ENCODE measurements at regions not wholly inside any gene's neighbourhood (a gene's known extent, or its start where the extent isn't known, plus 50 kb on each side); places are given as distances from the start of the nearest gene placed in this dataset.
A peak's percentile ranks its signal among the peaks of the same experiment; 100 is the strongest.
"Not testable (repeated sequence)": the region's sequence is repeated elsewhere in the genome, so short reads cannot be mapped to it uniquely, and the experiment has no call there.

DNA sequence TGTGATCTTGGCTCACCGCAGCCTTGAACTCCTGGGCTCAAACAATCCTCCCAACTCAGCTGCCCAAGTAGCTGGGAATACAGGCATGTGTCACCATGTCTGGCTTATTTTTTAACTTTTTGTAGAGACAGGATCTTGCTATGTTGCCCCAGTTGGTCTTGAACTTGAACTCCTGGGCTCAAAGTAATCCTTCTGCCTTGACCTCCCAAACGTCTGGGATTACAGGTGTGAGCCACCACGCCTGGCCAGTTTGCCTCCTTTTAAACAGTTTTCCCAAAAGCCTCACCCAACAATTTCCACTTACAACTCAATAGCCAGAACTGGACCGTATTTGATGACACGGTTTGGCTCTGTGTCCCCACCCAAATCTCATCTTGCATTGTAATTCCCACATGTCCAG lies 85.4 kb upstream of the FOXN2 start:
- DNase-seq = no peak

DNA sequence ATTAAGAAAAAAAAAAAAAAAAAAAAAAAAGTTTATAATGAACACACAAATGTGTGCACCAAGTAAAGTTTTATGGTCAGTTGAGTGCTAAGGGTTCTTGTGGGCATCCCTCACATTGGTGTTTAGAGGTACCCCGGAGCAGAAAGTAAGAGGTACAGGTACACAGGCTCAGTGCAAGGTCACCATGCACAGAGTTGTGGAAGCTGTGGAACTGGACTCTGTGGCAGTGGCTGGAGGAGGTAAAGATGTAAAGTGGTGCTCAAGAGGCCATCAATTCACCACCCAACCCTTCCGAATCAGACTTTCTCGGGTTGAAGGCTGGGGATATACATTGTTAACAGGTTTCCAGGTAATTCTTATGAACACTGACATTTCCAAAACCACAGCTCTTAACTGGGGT lies 83.6 kb upstream of the FOXN2 start:
- DNase-seq = no peak

DNA sequence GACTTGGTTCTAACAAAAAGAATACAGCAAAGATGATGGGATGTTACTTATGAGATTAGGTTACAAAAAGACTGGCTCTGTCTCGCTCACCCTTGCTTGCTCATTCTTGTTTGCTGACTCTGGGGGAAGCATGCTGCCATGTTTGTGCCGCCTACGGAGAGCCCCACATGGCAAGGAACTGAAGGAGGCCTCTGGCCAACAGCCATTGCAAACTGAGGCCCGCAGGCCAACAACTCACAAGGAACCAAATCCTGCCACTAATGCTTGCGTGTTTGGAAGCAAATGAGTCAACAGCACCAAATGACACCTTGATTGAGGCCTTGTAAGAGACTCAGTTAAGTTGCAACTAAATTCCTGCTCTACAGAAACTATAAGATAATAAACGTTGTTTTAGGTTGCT lies 82.1 kb upstream of the FOXN2 start:
- no peak for DNase-seq

DNA sequence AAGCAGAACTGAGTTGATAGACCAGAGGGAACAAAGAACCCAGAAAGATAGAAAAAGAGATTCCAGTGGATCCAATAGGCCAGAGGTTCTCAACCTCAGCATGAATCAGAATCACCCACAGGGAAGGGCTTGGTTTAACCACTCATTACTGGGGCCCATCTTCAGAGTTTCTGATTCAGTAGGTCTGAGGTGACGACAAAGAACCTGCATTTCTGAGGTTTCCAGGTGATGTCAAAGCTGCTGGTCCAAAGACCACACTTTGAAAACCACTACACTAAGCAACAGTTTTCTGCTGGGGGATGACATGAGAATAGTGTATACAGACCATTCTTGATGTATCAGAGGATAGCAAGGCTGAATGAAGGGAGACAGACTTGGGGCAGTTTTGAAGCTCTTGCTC lies 81.5 kb upstream of the FOXN2 start:
- DNase-seq = no peak

DNA sequence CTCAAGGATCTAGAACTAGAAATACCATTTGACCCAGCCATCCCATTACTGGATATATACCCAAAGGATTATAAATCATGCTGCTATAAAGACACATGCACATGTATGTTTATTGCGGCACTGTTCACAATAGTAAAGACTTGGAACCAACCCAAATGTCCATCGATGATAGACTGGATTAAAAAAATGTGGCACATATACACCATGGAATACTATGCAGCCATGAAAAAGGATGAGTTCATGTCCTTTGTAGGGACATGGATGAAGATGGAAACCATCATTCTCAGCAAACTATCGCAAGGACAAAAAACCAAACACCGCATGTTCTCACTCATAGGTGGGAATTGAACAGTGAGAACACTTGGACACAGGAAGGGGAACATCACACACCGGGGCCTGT lies 80.7 kb upstream of the FOXN2 start:
- DNase-seq = not testable (repeated sequence)

DNA sequence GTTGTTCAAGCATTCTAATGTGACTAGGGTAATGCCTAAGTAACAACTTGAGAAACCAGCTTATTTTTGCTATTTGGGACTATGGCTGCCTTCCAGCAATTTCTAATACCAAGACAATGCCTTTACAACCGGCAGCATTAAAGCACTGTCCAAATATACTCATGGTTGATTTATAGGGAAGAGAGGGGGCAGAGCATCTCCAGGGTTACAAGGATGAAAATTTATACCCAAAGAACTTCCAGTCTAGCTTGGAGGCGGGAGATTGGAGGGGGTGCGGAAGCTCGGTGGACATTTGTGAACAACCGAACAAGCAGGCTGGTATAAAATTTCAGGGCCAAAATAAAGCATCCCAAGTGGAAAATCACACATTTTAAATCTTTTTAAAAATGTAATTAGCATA lies 79.4 kb upstream of the FOXN2 start:
- no peak for DNase-seq

DNA sequence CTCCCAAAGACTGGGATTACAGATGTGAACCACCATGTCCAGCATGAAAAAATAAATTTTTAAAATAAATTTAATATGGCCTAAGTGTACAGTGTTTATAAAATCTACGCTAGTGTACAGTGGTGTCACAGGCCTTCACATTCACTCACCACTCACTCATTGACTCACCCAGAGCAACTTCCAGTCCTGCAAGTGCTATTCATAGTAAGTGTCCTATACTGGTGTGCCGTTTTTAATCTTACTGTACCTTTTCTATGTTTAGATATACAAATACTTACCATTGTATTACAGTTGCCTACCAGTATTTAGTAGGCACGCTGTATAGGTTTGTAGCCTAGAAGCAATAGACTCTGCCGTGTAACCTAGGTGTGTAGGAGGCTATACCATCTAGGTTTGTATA lies 76.1 kb upstream of the FOXN2 start:
- no peak for DNase-seq

DNA sequence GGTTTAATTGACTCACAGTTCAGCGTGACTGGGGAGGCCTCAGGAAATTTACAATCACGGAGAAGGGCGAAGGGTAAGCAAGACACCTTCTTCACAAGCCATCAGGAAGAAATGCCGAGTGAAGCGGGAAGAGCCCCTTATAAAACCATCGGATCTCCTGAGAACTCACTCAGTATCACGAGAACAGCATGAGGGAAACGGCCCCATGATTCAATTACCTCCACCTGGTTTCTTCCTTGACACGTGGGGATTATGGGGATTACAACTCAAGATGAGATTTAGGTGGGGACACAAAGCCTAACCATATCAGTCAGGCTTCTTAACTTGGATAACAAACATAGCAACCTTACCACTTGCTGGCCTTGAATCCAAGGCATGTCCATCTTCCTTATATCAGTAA lies 73.6 kb upstream of the FOXN2 start:
- peak; percentile 44 for DNase-seq

DNA sequence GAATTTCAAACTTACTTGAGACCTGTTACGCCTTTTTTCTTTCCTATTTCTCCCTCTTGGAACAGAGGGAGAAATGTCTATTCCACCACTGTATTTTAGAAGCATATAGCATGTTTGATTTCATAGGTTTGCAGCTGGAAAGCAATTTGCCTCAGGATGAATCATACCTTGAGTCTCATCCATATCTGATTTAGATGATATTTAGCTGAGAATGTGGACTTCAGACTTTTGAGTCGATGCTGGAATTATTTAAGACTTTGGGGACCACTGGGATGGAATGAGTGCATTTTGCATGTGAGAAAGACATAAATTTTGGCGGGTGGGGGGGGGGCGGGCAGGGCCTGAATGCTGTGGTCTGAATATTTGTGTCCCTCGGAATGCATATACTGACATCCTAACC lies 67.3 kb upstream of the FOXN2 start:
- DNase-seq = no peak

DNA sequence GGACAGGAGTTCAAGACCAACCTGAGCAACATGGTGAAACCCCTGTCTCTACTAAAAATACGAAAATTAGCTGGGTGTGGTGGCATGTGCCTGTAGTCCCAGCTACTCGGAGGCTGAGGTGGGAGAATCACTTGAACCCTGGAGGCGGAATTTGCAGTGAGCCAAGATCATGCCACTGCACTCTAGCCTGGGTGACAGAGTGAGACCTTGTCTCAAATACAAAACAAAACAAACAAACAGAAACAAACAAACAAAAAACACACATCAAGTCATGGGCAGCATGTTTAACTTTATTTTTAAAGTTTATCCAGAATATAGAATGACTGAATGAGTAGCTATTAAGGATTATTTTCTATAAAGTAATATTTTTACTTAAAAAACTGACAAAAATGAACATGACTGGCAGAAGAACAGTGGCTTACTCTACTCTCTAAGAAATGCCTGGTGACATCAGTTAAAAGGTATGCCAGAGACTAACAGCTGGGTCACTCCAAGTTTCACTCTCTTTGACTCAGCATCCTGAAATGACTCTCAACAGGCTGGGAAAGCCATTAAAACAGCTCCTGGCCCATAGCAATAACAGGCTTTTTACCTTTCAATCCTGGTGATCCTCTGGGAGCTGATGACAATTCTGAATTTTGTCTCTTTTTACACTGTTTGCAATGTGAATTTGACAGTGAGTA lies 66.1 kb upstream of the FOXN2 start:
- peak; percentile 61 for DNase-seq

DNA sequence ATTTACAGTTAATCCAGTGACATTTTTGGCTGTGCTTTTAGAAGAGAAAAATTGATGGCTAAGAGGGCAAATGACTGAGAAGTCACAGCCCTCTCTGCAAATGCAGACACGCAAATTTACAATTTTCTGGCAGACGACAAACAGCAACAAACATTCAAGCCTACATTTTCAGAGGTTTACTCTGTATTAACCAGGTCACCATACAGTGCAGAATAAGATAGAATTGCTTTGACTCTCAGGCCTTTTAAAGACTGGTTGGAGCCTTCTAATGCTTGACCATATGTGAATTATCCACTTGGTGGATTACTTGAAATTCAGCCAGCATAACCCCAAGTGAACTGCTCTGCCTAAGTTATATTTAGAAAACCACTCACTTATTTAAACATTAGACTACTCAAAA lies 65.5 kb upstream of the FOXN2 start:
- DNase-seq = peak; percentile 45

DNA sequence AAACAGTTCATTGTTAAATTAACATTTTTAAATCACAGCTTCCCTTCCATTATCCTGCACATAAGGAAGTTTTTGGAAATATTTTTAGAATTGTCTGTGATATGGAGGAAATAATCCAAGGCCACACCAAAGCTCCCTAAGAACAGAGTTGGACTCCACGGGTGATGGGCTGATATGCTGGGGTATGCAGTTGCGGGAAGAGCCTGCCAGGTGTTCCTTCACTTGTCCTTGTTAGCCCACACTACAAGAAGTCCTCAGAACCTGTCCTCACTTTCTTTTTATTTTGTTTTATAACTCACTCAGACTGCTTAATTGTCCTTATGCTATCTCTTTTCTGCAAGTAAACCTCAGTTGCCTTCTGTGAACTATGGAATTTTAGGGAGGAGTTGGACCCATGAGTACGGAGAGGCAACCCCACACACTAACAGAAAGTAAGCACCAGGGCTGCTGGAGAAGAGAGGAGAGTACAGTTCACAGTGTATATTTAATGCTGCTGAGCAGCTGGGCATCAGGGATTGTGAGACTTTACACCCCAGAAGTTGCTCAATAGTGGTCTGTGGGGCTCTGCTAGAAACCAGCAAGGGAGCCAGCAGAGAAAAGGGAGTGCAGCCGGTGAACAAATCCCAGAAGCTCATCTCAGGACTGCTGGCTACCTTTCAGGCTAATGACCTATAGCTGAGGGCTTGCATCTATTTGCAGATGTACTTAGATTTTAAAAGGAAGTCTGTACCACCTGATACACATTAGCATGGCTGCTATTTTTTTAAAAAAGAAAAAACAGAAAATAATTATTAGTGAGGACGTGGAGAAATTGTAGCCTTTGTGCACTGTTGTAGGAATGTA lies 64.6 kb upstream of the FOXN2 start:
- peak; percentile 67 for DNase-seq

DNA sequence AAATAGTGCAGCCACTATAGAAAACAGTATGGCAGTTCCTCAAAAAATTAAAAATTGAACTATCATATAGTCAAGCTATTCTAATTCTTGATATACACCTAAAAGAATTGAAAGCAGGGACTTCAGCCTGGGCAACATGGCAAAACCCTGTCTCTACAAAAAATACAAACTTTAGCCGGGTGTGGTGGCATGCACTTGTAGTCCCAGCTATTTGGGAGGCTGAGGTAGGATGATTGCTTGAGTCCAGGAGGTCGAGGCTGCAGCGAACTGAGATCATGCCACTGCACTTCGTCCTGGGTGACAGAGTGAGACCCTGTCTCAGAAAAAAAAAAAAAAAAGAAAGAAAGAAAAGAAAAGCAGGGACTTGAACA lies 64.0 kb upstream of the FOXN2 start:
- no peak for DNase-seq

DNA sequence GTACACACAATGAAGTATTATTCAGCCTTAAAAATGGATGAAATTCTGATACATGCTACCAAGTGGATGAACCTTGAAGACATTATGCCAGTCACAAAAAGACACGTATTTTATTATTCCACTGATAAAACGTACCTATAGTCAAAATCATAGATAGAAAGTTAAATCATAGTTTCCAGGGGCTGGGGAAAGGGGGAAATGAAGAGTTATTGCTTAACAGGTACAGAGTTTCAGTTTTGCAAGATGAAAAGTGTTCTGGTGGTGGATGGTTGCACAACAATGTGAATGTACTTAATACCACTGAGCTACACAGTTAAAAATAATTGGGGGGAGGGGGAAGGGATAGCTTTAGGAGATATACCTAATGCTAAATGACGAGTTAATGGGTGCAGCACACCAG lies 63.5 kb upstream of the FOXN2 start:
- no peak for DNase-seq

DNA sequence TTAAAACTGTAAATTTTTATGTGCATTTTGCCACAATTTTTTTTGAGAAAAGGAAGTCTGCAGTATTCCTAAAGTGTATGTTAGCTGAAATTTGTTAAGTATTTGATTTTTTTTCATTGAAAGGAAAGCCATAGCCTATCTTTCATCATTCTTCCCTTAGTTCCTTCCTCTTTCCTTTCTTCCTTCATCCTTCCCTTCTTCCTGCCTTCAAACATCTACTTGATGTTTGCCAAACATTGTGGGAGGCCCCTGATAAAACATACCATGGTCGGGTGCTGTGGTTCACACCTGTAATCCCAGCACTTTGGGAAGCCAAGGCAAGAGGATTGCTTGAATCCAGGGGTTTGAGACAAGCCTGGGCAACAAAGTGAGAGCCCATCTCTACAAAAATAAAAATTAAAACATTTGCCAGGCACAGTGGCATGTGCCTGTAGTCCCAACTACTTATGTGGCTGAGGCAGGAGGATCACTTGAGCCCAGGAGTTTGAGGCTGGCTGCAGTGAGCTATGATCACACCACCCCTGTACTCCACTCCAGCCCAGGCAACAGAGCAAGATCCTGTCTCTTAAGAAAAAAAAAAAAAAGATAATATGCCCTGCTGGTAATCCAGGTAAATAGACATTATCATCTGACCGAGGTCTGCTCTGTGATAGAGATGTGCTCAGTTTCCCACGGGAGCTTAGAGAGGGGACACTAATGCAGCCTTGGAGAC lies 62.9 kb upstream of the FOXN2 start:
- no peak for DNase-seq

DNA sequence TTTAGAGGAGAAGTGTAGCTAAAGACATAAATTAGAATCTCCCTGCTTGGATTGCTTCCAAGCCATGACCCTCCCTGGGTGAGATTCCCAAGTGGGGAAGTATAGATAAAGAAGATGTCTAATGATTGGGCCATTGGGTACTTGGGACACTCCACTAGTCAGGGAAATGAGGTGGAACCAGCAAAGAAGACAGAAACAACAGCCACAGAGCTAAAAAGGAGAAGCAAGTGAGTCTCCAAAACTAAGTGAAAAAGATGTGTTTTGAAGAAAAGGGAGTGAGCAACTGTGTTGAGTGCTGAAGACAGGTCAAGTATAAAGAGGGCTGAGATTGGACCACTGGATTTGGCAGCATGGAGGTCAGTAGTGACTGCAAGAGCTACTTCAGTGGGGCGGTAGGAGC lies 61.2 kb upstream of the FOXN2 start:
- DNase-seq = no peak

DNA sequence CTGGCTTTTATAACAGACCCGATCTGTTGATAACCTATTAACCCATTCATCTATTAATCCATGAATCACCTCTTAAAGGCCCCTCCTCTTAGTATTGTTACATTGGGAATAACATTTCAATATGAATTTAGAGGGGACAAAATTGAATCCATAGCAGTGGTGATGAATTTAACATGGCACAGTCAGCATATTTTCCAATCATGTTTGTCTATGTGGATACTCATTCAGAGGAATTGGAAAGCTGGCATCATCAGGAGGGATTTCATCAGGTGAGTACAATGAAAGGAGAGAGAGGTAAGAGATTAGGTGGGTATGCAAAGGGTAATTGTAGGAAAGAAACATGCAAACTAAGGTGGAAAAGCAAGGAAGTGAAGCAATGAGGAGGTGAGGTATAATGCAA lies 59.6 kb upstream of the FOXN2 start:
- no peak for DNase-seq

DNA sequence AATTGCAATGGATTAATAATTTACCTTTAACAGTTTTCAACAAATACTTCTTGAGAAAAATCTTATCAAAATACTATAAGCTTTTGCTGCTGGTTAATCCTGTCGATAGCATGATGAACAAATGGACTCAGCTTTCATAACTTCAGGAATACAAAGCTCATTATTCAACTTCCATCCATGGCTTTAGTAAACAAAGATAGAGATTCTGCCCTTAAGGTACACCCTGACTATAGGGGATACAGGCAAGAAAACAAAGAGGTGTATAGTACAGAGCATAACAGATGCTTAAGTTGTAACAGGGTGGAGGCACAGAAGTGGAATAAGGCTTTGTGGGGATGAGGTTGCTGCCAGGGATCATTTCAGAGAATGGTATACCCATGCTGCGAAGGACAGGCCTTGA lies 57.0 kb upstream of the FOXN2 start:
- DNase-seq = no peak

DNA sequence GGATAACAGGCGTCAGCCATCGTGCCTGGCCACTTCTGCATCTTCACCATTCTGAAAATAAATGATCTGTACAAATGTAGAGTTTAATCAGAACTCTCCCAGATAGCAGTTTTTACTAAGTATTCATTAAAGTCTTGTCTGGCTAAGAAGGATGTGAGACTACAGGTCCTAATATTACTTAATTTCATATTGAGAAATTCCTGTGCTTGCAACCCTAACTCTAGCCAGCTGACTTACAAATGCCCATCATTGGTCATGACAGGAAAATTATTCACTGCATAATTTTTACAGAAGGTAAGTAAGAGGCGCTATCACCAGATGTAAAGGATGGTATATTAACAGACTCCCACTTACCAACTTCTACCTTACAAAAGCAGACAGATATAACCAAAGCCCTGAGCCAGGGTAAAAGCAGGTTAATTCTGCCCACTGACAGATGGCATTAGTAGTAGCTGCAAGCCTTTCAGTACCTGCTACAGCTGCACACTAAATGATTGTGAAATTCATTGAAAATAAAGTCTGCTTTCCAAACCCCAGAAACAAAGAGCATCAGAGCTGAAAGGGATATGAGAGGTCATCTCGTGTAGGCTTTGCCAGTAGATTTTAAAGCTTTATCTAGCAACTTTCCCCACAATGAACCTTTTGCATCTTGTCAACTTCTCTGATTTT lies 55.9 kb upstream of the FOXN2 start:
- peak; percentile 9 for DNase-seq

DNA sequence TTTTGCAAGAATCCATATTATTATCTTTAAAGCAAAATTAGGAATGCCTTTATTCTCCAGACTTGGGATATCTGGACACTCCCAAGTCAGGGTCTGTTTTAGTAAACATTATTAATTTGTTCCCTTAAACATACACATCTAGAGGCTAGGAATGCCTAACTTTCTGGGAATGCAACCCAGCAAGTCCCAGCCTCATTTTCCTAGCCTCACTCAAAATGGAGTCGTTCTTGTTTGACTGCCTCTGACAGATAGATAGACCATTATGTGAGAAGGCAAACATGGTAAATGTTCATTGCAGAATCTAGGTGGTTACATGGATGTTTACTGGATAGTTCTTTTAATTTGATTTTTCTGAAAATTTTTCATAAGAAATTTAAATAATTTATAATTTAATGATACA lies 54.7 kb upstream of the FOXN2 start:
- DNase-seq = no peak

DNA sequence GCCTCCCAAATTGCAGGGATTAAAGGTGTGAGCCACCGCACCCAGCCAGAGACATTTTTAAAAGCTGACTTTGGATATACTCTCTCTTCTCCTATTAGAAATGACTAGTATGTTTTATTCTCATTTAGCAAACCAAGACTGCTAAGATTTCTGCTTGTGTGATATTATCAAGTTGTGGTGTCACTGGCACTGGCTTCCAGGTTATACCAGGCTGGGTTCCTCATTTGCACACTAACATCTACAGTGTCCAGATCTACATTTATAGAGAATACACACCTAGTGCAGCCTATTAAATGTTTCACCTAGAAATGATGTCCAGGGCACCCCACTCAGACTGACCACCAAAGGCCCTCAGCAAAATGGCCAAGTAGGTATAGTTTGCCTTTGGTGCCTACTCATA lies 49.9 kb upstream of the FOXN2 start:
- no peak for DNase-seq
